HCT116 (cell line): ENCODE measurements at regions not wholly inside any gene's neighbourhood (a gene's known extent, or its start where the extent isn't known, plus 50 kb on each side); places are given as distances from the start of the nearest gene placed in this dataset.
"Not testable (repeated sequence)": the region's sequence is repeated elsewhere in the genome, so short reads cannot be mapped to it uniquely, and the experiment has no call there.

Source experiments
- ATAC-seq: fragments of 200-7000 bp; cut with Tn5 transposase; 2 replicates; pipeline ENCODE4 v1.9.1; 2020; ENCODE audit warnings: mild to moderate bottlenecking, moderate library complexity
- BruUV-seq: library from RNA; stranded (reverse); fragments of 400-500 nt; replicated peaks from 2 replicates; lab custom pipeline; 2021; lab: Mats Ljungman, UMichigan
- CTCF ChIA-PET: fragments of 300-600 bp; sonication (Branson Sonifier 250); formaldehyde crosslinking; loops from one replicate; lab custom pipeline; 2021; ENCODE audit warnings: antibody characterized with exemption; lab: Charles Lee
- POLR2A ChIA-PET: fragments of 300-600, 350-600 bp; sonication (Branson Sonifier 250); formaldehyde crosslinking; loops from one replicate; lab custom pipeline; 2021; ENCODE audit warnings: antibody characterized with exemption; lab: Charles Lee
- RAD21 ChIA-PET, 2 experiments: fragments of 300-600 bp; sonication (Branson Sonifier 250); formaldehyde crosslinking; loops; one replicate each; lab custom pipeline; 2023; ENCODE audit warnings: low total read pairs in 2 of 2; ENCODE audit not compliant: uncharacterized antibody in 2 of 2, unreplicated experiment in 2 of 2, low non-redundant PET in 1 of 2; lab: Charles Lee
- DNase-seq: peaks from one replicate; pipeline ENCODE4 v3.0.0-alpha.2; 2010; ENCODE audit warnings: low read depth, low spot score
- H2AFZ ChIP-seq: fragments of 200-600 bp; shearing (Covaris generic), sonication (generic); 2 replicates; pipeline ENCODE4 v1.6.1; 2017; ENCODE audit warnings: low read depth, mixed run types, mixed read lengths, antibody characterized with exemption, low read length; ENCODE audit not compliant: poor library complexity, severe bottlenecking
- H3K27ac ChIP-seq: 2 replicates; pipeline ENCODE4 v1.5.1; 2012; ENCODE audit warnings: low read depth, low read length
- H3K27me3 ChIP-seq: fragments of 200-600 bp; sonication (generic); 2 replicates; pipeline ENCODE4 v1.6.1; 2016; ENCODE audit warnings: mixed run types, low read length, mixed read lengths; ENCODE audit not compliant: insufficient read depth
- H3K36me3 ChIP-seq, 2 experiments: fragments of 200-500 bp in 1 of 2; fragments of 200-600 bp in 1 of 2; sonication (Bioruptor generic) in 1 of 2; sonication (generic) in 1 of 2; 2 replicates each; pipeline versions ENCODE4 v1.5.1 to v1.6.1; 2014 to 2016; ENCODE audit warnings: low read length in 2 of 2, inconsistent platforms in 1 of 2, mixed read lengths in 1 of 2, mixed run types in 1 of 2; ENCODE audit not compliant: insufficient read depth in 2 of 2, control insufficient read depth in 1 of 2
- H3K4me1 ChIP-seq, 2 experiments: fragments of 200-600 bp in 1 of 2; sonication (generic) in 1 of 2; 2 replicates each; pipeline versions ENCODE4 v1.5.1 to v1.6.1; 2012 to 2017; ENCODE audit warnings: low read length in 2 of 2, inconsistent platforms in 1 of 2, mild to moderate bottlenecking in 1 of 2, mixed read lengths in 1 of 2, mixed run types in 1 of 2, moderate library complexity in 1 of 2; ENCODE audit not compliant: insufficient read depth in 2 of 2, control insufficient read depth in 1 of 2
- H3K4me2 ChIP-seq: fragments of 200-600 bp; sonication (generic); 2 replicates; pipeline ENCODE4 v1.6.1; 2017; ENCODE audit warnings: mixed run types, low read length, mixed read lengths
- H3K4me3 ChIP-seq, 2 experiments: fragments of 200-600 bp in 1 of 2; sonication (generic) in 1 of 2; replicated peaks in 1 of 2; 2 replicates each; pipeline ENCODE4 v1.5.1; 2011 to 2016; ENCODE audit warnings: low read length in 2 of 2, control low read depth in 1 of 2, low read depth in 1 of 2, mild to moderate bottlenecking in 1 of 2, mixed read lengths in 1 of 2, mixed run types in 1 of 2
- H3K79me2 ChIP-seq: fragments of 200-600 bp; sonication (generic); 2 replicates; pipeline ENCODE4 v1.6.1; 2017; ENCODE audit warnings: mild to moderate bottlenecking, mixed run types, low read length, moderate library complexity, mixed read lengths; ENCODE audit not compliant: insufficient read depth
- H3K9ac ChIP-seq: fragments of 200-600 bp; sonication (generic); 2 replicates; pipeline ENCODE4 v1.6.1; 2016; ENCODE audit warnings: low read length, mixed read lengths
- H3K9me2 ChIP-seq: fragments of 200-600 bp; sonication (generic), shearing (Covaris generic); 2 replicates; pipeline ENCODE4 v1.6.1; 2017; ENCODE audit warnings: mixed run types, mild to moderate bottlenecking, moderate library complexity; ENCODE audit not compliant: insufficient read depth
- H3K9me3 ChIP-seq, 2 experiments: fragments of 200-500 bp in 1 of 2; fragments of 200-600 bp in 1 of 2; sonication (Bioruptor generic) in 1 of 2; sonication (generic) in 1 of 2; 2 replicates each; pipeline ENCODE4 v1.6.1; 2014 to 2017; ENCODE audit warnings: low read length in 2 of 2, mixed read lengths in 2 of 2, inconsistent platforms in 1 of 2, low read depth in 1 of 2, mild to moderate bottlenecking in 1 of 2, mixed run types in 1 of 2, moderate library complexity in 1 of 2; ENCODE audit not compliant: control insufficient read depth in 1 of 2, insufficient read depth in 1 of 2
- H4K20me1 ChIP-seq: fragments of 200-600 bp; sonication (generic), shearing (Covaris generic); 2 replicates; pipeline ENCODE4 v1.6.1; 2017; ENCODE audit warnings: mixed run types, mild to moderate bottlenecking, moderate library complexity; ENCODE audit not compliant: insufficient read depth
- ATF3 ChIP-seq: IDR thresholded peaks from 2 replicates; pipeline ENCODE4 v1.6.1; 2012
- CBX3 ChIP-seq: IDR thresholded peaks from 2 replicates; pipeline ENCODE4 v1.6.1; 2012; ENCODE audit warnings: low read depth
- CEBPB ChIP-seq: IDR thresholded peaks from 2 replicates; pipeline ENCODE4 v1.6.1; 2012; ENCODE audit warnings: low read depth
- CTCF ChIP-seq, 3 experiments: fragments of 200-600 bp in 1 of 3; sonication (generic) in 1 of 3; IDR thresholded peaks in 2 of 3; conservative IDR thresholded peaks in 1 of 3; 2 replicates each; pipeline ENCODE4 v1.5.1; 2012 to 2017; ENCODE audit warnings: low read depth in 2 of 3, low read length in 2 of 3, antibody characterized with exemption in 1 of 3, borderline replicate concordance in 1 of 3, control low read depth in 1 of 3, mild to moderate bottlenecking in 1 of 3, mixed read lengths in 1 of 3, mixed run types in 1 of 3, moderate library complexity in 1 of 3; ENCODE audit not compliant: insufficient read depth in 1 of 3
- EGR1 ChIP-seq: IDR thresholded peaks from 2 replicates; pipeline ENCODE4 v1.6.1; 2012; ENCODE audit warnings: low read depth
- ELF1 ChIP-seq: IDR thresholded peaks from 2 replicates; pipeline ENCODE4 v1.6.1; 2012; ENCODE audit warnings: low read depth, borderline replicate concordance
- EZH2phosphoT487 ChIP-seq: fragments of 200-600 bp; IDR thresholded peaks from 2 replicates; pipeline ENCODE4 v1.6.1; 2018; ENCODE audit warnings: antibody characterized with exemption, borderline replicate concordance
- FOSL1 ChIP-seq: IDR thresholded peaks from 2 replicates; pipeline ENCODE4 v1.6.1; 2012; ENCODE audit warnings: low read depth
- JUND ChIP-seq: IDR thresholded peaks from 2 replicates; pipeline ENCODE4 v1.6.1; 2012
- MAX ChIP-seq: IDR thresholded peaks from 2 replicates; pipeline ENCODE4 v1.6.1; 2012
- POLR2AphosphoS5 ChIP-seq: IDR thresholded peaks from 2 replicates; pipeline ENCODE4 v1.6.1; 2011; ENCODE audit warnings: mild to moderate bottlenecking, low read depth, low read length, moderate library complexity
- RAD21 ChIP-seq: IDR thresholded peaks from 2 replicates; pipeline ENCODE4 v1.6.1; 2012; ENCODE audit warnings: low read depth, mild to moderate bottlenecking
- SIN3A ChIP-seq: IDR thresholded peaks from 2 replicates; pipeline ENCODE4 v1.6.1; 2012; ENCODE audit warnings: low read depth
- SP1 ChIP-seq: IDR thresholded peaks from 2 replicates; pipeline ENCODE4 v1.6.1; 2012; ENCODE audit warnings: low read depth
- ZFX ChIP-seq: fragments of 450-650 bp; IDR thresholded peaks from 2 replicates; pipeline ENCODE4 v1.6.1; 2017
- ZNF274 ChIP-seq: fragments of 200-500 bp; sonication (Bioruptor generic); IDR thresholded peaks from 2 replicates; pipeline ENCODE4 v1.6.1; 2014; ENCODE audit warnings: mild to moderate bottlenecking, low read depth, low read length, inconsistent platforms
- intact Hi-C: fragments of 100-400 bp; cut with micrococcal nuclease; formaldehyde crosslinking; loops from 2 replicates; pipeline ENCODE4 v1.10.0; 2022

GRCh38 chr12:75790219-75790618 lies 241.4 kb downstream of the PHLDA1 start (continued):
- no peak for TF ChIP-seq SIN3A

- CTCF ChIA-PET = interaction anchor here (1.2 kb wide), 1 partner anchor 29 kb away, joined by 3 read pairs; no protein-coding TSS in a partner anchor
- DNase-seq = not testable (repeated sequence)
Measured at GRCh38 chr12:75787146-75787545, 244.4 kb downstream of the PHLDA1 start.

GRCh38 chr12:75786070-75786469 lies 245.5 kb downstream of the PHLDA1 start:
- intact Hi-C loops = no loop called here
- TF ChIP-seq ELF1 (no peak), JUND (no peak), ATF3 (no peak), CTCF (IDR thresholded peaks at IDR 0.05 in 2 of 3, conservative IDR thresholded peaks at IDR 0.05 in 1 of 3; ENCODE audit: borderline replicate concordance in 1 of 3, insufficient read depth in 1 of 3, low read depth in 2 of 3, low read length in 2 of 3) (no peak), ZNF274 (no peak), ZFX (no peak), SIN3A (no peak), RAD21 (no peak), EGR1 (no peak), CEBPB (no peak), EZH2phosphoT487 (no peak), SP1 (no peak), POLR2AphosphoS5 (no peak), MAX (no peak)

More at GRCh38 chr12:75787146-75787545, 244.4 kb downstream of the PHLDA1 start:
- RAD21 ChIA-PET, H2AFZ ChIP-seq, H3K9me3 ChIP-seq, H4K20me1 ChIP-seq, BruUV-seq, H3K9me2 ChIP-seq, H3K36me3 ChIP-seq, H3K4me3 ChIP-seq, intact Hi-C loops, H3K79me2 ChIP-seq, H3K27me3 ChIP-seq: not testable (repeated sequence)
- H3K4me1 ChIP-seq = peaks cover 66 to 80% of the 10 kb centered on the region in 2 experiments
- H3K9ac ChIP-seq = peak overlapping the region; percentile 61
- peak; percentile 61 for ATAC-seq
- TF ChIP-seq JUND = peak; percentile 32; the same call in 1 of the 2 replicates
- 0 out of 2 replicates have a peak, but pooled peaks have one; percentile 28 for TF ChIP-seq CBX3
- TF ChIP-seq FOSL1 = peak; percentile 73
- POLR2A ChIA-PET = interaction anchor here (0.9 to 1.5 kb wide), 4 partner anchors 10 to 129 kb away, joined by 3 to 4 read pairs (median 3); no protein-coding TSS in a partner anchor
- peak overlapping the region; percentile 41 for H3K4me2 ChIP-seq
- H3K27ac ChIP-seq = peak overlapping the region; percentile 97

More at GRCh38 chr12:75786070-75786469, 245.5 kb downstream of the PHLDA1 start:
- H4K20me1 ChIP-seq = no peaks in the 10 kb centered on the region
- ChIA-PET CTCF (no interaction called here), RAD21 (no interaction called here), POLR2A (no interaction called here)
- no peak for ATAC-seq
- peak overlapping the region; percentile 97 for H3K27ac ChIP-seq
- peak overlapping the region; percentile 41; the same call in 1 of the 2 replicates for H3K4me2 ChIP-seq
- H3K9ac ChIP-seq = peak overlapping the region; percentile 61
- H3K79me2 ChIP-seq = no peaks in the 10 kb centered on the region
- BruUV-seq = no TSS peak
- DNase-seq = no peak
- H3K4me1 ChIP-seq = peaks cover 67 to 80% of the 10 kb centered on the region in 2 experiments
- no peaks in the 10 kb centered on the region for H3K9me2 ChIP-seq
- no peaks in the 10 kb centered on the region for H3K9me3 ChIP-seq
- no peaks in the 10 kb centered on the region for H3K36me3 ChIP-seq
- H2AFZ ChIP-seq = no peak overlapping the region
- H3K27me3 ChIP-seq = no peaks in the 10 kb centered on the region
- no peak overlapping the region for H3K4me3 ChIP-seq
